UCSD-AML1 (cell line): ENCODE measurements at regions not wholly inside any gene's neighbourhood (a gene's known extent, or its start where the extent isn't known, plus 50 kb on each side); places are given as distances from the start of the nearest gene placed in this dataset.

Experiments
- DNase-seq: peaks from one replicate; lab custom pipeline; 2025; ENCODE audit not compliant: unreplicated experiment; lab: John Stamatoyannopoulos, UW

DNA sequence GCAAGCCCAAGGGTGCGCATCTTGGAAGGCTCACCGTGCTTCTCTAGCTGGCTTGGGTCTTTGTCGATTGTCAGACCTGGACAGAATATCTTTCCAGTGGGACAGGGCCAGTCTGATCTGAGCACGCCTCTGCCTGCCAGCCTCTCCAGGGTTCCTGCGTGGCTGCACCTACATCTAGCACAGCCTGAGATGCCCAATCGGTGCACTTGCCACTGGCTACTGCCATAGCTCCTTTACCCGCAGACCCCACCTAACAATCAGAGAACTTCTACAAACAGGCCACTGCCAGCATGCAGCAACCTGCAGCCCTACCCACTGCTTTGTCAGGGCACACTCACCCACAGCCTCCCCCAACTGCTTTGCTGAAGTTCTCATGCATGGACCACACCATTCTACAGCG, 56.7 kb upstream of the PHACTR3 start:
- DNase-seq, result no peak
